ENCODE measurements at regions not wholly inside any gene's neighbourhood (a gene's known extent, or its start where the extent isn't known, plus 50 kb on each side); places are given as distances from the start of the nearest gene placed in this dataset.

DNA sequence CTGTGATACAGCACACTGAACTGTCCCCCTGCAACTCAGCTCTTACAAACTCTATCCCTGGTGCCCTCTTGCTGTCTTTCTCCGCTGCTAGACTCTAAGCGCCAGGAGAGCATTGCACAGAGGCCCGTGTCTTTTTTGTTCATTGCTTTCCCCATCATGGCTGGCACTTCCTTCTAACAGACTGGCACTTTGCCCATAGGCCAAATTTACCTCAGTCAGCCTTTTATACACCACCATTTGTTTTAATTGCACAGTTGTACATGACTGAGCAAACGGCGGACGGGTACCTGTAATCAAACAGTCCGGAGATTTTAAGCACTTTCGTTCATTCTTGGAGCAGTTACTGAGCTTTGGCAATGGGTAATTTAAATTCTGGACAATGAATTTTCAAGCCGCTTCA, 102.2 kb upstream of the CLINT1 start:
- TF ChIP-seq CTCF (IDR thresholded peaks at IDR 0.05): no peak
- ATAC-seq (ENCODE audit: insufficient number of reproducible peaks, low FRiP score, low read depth) (no peak), DNase-seq (ENCODE audit: low spot score) (no peak)
- Histone ChIP-seq H3K4me1 (ENCODE audit: control insufficient read depth in 1 of 2, low read depth in 2 of 2) (no peaks in the 10 kb centered on the region), H3K9me3 (no peaks in the 10 kb centered on the region), H3K36me3 (no peaks in the 10 kb centered on the region), H3K27ac (no peak overlapping the region), H3K27me3 (replicated peaks; ENCODE audit: insufficient read depth) (no peaks in the 10 kb centered on the region), H3K4me3 (no peak overlapping the region)

GRCh38 chr5:157959370-157959769, 100.4 kb upstream of the CLINT1 start:
- DNase-seq (ENCODE audit: low spot score): no peak
- no peak for TF ChIP-seq CTCF (IDR thresholded peaks at IDR 0.05)
- Histone ChIP-seq H3K9me3 (no peaks in the 10 kb centered on the region), H3K27me3 (replicated peaks; ENCODE audit: insufficient read depth) (no peaks in the 10 kb centered on the region), H3K4me3 (no peak overlapping the region), H3K36me3 (no peaks in the 10 kb centered on the region), H3K4me1 (ENCODE audit: control insufficient read depth in 1 of 2, low read depth in 2 of 2) (no peaks in the 10 kb centered on the region), H3K27ac (no peak overlapping the region)
- no peak for ATAC-seq (ENCODE audit: insufficient number of reproducible peaks, low FRiP score, low read depth)

- DNase-seq (ENCODE audit: low spot score): no peak
- Histone ChIP-seq H3K4me3 (no peak overlapping the region), H3K9me3 (no peaks in the 10 kb centered on the region), H3K36me3 (no peaks in the 10 kb centered on the region), H3K27ac (no peak overlapping the region), H3K4me1 (ENCODE audit: control insufficient read depth in 1 of 2, low read depth in 2 of 2) (no peaks in the 10 kb centered on the region), H3K27me3 (replicated peaks; ENCODE audit: insufficient read depth) (no peaks in the 10 kb centered on the region)
- TF ChIP-seq CTCF (IDR thresholded peaks at IDR 0.05): no peak
- ATAC-seq (ENCODE audit: insufficient number of reproducible peaks, low FRiP score, low read depth): no peak
These were observed 97.4 kb upstream of the CLINT1 start for GRCh38 chr5:157956271-157956885.

- Histone ChIP-seq H3K27me3 (replicated peaks; ENCODE audit: insufficient read depth) (no peaks in the 10 kb centered on the region), H3K36me3 (no peaks in the 10 kb centered on the region), H3K9me3 (no peaks in the 10 kb centered on the region), H3K4me1 (ENCODE audit: control insufficient read depth in 1 of 2, low read depth in 2 of 2) (no peaks in the 10 kb centered on the region), H3K27ac (no peak overlapping the region), H3K4me3 (no peak overlapping the region)
- no peak for TF ChIP-seq CTCF (IDR thresholded peaks at IDR 0.05)
- DNase-seq (ENCODE audit: low spot score) (no peak), ATAC-seq (ENCODE audit: insufficient number of reproducible peaks, low FRiP score, low read depth) (no peak)
These were observed 96.7 kb upstream of the CLINT1 start for GRCh38 chr5:157955541-157956172.

DNA sequence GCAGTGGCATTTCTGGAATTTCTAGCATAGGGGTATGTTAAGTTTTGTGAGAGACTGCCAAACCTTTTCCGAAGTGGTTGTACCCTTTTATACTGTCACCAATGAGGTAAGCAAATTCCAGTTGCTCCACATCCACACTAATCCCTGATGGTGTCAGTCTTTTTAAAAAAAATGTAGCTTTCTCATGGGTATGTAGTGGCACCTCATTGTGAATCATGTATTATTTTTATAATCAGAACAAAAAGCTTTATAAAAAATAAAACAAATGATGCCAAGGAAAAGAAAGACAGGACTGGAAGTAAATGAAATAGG, 93.4 kb upstream of the CLINT1 start:
- DNase-seq (ENCODE audit: low spot score): no peak
- no peaks in the 10 kb centered on the region for H3K36me3 ChIP-seq
- TF ChIP-seq CTCF (IDR thresholded peaks at IDR 0.05): no peak
- peaks cover 0 to 4% of the 10 kb centered on the region in 2 donors for H3K4me1 ChIP-seq (ENCODE audit: control insufficient read depth in 1 of 2, low read depth in 2 of 2)
- H3K4me3 ChIP-seq: no peak overlapping the region
- H3K27ac ChIP-seq: no peak overlapping the region
- no peaks in the 10 kb centered on the region for H3K27me3 ChIP-seq (replicated peaks; ENCODE audit: insufficient read depth)
- no peaks in the 10 kb centered on the region for H3K9me3 ChIP-seq
- no peak for ATAC-seq (ENCODE audit: insufficient number of reproducible peaks, low FRiP score, low read depth)
